Body of pancreas (tissue), 4 donors: ENCODE measurements at regions not wholly inside any gene's neighbourhood (a gene's known extent, or its start where the extent isn't known, plus 50 kb on each side); places are given as distances from the start of the nearest gene placed in this dataset.

Experiments used
- CTCF ChIP-seq, 7 experiments: fragments of 450-650 bp in 4 of 7; fragments of 200-600 bp in 3 of 7; sonication (generic) in 3 of 7; IDR thresholded peaks; one replicate each; pipeline ENCODE4 v1.5.1; 2016 to 2019; ENCODE audit warnings: antibody characterized with exemption in 7 of 7
- POLR2A ChIP-seq, 3 donors: fragments of 450-650 bp; IDR thresholded peaks; one replicate each; pipeline ENCODE4 v1.6.1; 2016; ENCODE audit warnings: antibody characterized with exemption in 3 of 3, mild to moderate bottlenecking in 2 of 3

GRCh38 chr5:109619606-109620005 is 70.1 kb upstream of the MAN2A1 start:
- no peak for TF ChIP-seq CTCF (IDR thresholded peaks at IDR 0.05)
- no peak for TF ChIP-seq POLR2A (IDR thresholded peaks at IDR 0.05)
